ENCODE measurements at regions not wholly inside any gene's neighbourhood (a gene's known extent, or its start where the extent isn't known, plus 50 kb on each side); places are given as distances from the start of the nearest gene placed in this dataset.

DNA sequence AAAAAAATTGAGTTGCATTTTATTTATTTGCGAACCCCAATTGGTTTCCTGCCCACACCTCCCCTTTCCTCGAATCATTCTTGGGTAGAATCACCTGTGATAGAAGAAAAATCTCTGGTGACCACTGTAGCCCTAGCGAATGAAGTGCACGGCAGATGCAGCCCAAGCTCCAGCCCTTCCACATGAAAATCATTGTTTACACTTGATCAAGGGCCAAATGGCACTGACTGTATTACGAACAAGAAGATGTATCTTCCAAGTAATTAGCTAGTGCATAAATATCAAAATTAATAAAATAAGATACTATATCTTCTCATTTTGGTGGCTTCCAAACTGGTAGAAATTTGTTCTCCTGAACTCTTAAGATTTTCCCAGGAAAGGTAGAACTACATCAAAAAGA lies 93.4 kb upstream of the ARID1B start:
- ATAC-seq (ENCODE audit: low read depth), result no peak
- Histone ChIP-seq H3K79me1 (ENCODE audit: low read depth in 1 of 2, low read length in 2 of 2) (no peaks in the 10 kb centered on the region), H3K9ac (ENCODE audit: low read depth, low read length) (no peak overlapping the region), H3K27ac (ENCODE audit: insufficient read depth, low read length) (no peak overlapping the region), H3K4me3 (ENCODE audit: insufficient read depth, low read depth, low read length) (no peak overlapping the region), H2AK9ac (replicated peaks; ENCODE audit: low read depth, low read length, poor library complexity) (no peak overlapping the region), H3K27me3 (ENCODE audit: control insufficient read depth, insufficient read depth, low read length) (0 out of 2 replicates have a peak, but pooled peaks cover 2% of the 10 kb centered on the region), H4K91ac (ENCODE audit: insufficient read depth, low read depth, low read length) (no peak overlapping the region), H3K4me1 (ENCODE audit: control insufficient read depth, insufficient read depth, low read length) (no peaks in the 10 kb centered on the region), H4K5ac (ENCODE audit: low read depth, low read length) (no peak overlapping the region), H2BK120ac (ENCODE audit: low read depth, low read length) (no peak overlapping the region), H2BK20ac (ENCODE audit: low read depth, low read length) (no peak overlapping the region), H2AFZ (replicated peaks; ENCODE audit: low read length, poor library complexity) (no peak overlapping the region), H3K9me1 (ENCODE audit: insufficient read depth, low read length) (peaks cover 5% of the 10 kb centered on the region; the same call in 1 of the 2 replicates), H3K36me3 (ENCODE audit: control insufficient read depth, insufficient read depth, low read length) (no peaks in the 10 kb centered on the region), H3K56ac (ENCODE audit: extremely low read depth, insufficient read depth, low read length) (no peak overlapping the region), H3K18ac (ENCODE audit: low read depth, low read length) (no peak overlapping the region), H4K20me1 (ENCODE audit: insufficient read depth, low read length) (no peaks in the 10 kb centered on the region), H3K14ac (replicated peaks; ENCODE audit: low read depth, low read length) (no peak overlapping the region), H2BK5ac (ENCODE audit: low read depth, low read length, poor library complexity, severe bottlenecking) (no peak overlapping the region), H2BK15ac (ENCODE audit: low read depth, low read length) (no peak overlapping the region), H2AK5ac (ENCODE audit: low read depth, low read length) (no peak overlapping the region), H3K9me3 (ENCODE audit: control insufficient read depth, insufficient read depth, low read length) (0 out of 2 replicates have a peak, but pooled peaks cover 2% of the 10 kb centered on the region), H3K4ac (ENCODE audit: low read depth, low read length) (no peak overlapping the region), H3K23ac (ENCODE audit: low read depth, low read length) (no peak overlapping the region), H3K4me2 (ENCODE audit: low read depth, low read length) (no peak overlapping the region), H4K8ac (ENCODE audit: low read depth in 2 of 2, low read length in 2 of 2) (no peak overlapping the region)
- DNase-seq, result no peak
- ChIA-PET POLR2A (ENCODE audit: unreplicated experiment) (no interaction called here), CTCF (interaction anchor here (0.6 kb wide), 1 partner anchor 37 kb away, joined by 3 read pairs; no protein-coding TSS in a partner anchor)
- intact Hi-C loops (cut with micrococcal nuclease), result loop anchor here (10.0 kb wide), 1 partner anchor 271 kb away; no protein-coding TSS in a partner anchor
- in situ Hi-C loops (cut with MboI; ENCODE audit: low sequenced_read_pairs), result loop anchor here (25.0 kb wide), 1 partner anchor 1347 kb away; no protein-coding TSS in a partner anchor
- BruUV-seq (replicated peaks), result no TSS peak
- TF ChIP-seq BHLHE40 (IDR thresholded peaks at IDR 0.05; ENCODE audit: low read depth, low read length), result no peak
- no peak for TF ChIP-seq RAD21 (IDR thresholded peaks at IDR 0.05; ENCODE audit: low read length)
- no peak for TF ChIP-seq RCOR1 (IDR thresholded peaks at IDR 0.05; ENCODE audit: insufficient replicate concordance, low read length)
- TF ChIP-seq MAZ (IDR thresholded peaks at IDR 0.05; ENCODE audit: borderline replicate concordance, low read depth, low read length), result no peak
- TF ChIP-seq ELK1 (IDR thresholded peaks at IDR 0.05; ENCODE audit: borderline replicate concordance, low read depth, low read length), result no peak
- TF ChIP-seq SMC3 (IDR thresholded peaks at IDR 0.05; ENCODE audit: low read depth, low read length), result no peak
- TF ChIP-seq MAFK (IDR thresholded peaks at IDR 0.05; ENCODE audit: low read depth, low read length), result no peak
- TF ChIP-seq NFE2L2 (IDR thresholded peaks at IDR 0.05; ENCODE audit: low read depth, low read length), result no peak
- no peak for TF ChIP-seq RFX5 (IDR thresholded peaks at IDR 0.05; ENCODE audit: low read depth, low read length)
- no peak for TF ChIP-seq CHD1 (IDR thresholded peaks at IDR 0.05; ENCODE audit: low read depth, low read length)
- TF ChIP-seq CEBPB (IDR thresholded peaks at IDR 0.05; ENCODE audit: low read depth, low read length), result no peak
- TF ChIP-seq MXI1 (IDR thresholded peaks at IDR 0.05; ENCODE audit: borderline replicate concordance, low read depth, low read length), result no peak
- TF ChIP-seq USF2 (IDR thresholded peaks at IDR 0.05; ENCODE audit: low read depth, low read length), result no peak
- no peak for TF ChIP-seq CTCF (conservative IDR thresholded peaks at IDR 0.05; ENCODE audit: low read depth, low read length)
- no peak for TF ChIP-seq FOS (IDR thresholded peaks at IDR 0.05; ENCODE audit: low read depth, low read length)
- dilution Hi-C loops (cut with HindIII; ENCODE audit: low sequenced_read_pairs, unreplicated experiment), result no loop called here
- WGBS, 2 experiments (ENCODE audit: extremely low coverage in 2 of 2, insufficient read length in 1 of 2), result no CpG with 5 or more reads among the region's 5 CpGs
